Neural progenitor cell (in vitro differentiated cells): ENCODE measurements at regions not wholly inside any gene's neighbourhood (a gene's known extent, or its start where the extent isn't known, plus 50 kb on each side); places are given as distances from the start of the nearest gene placed in this dataset.

Source experiments
- CTCF ChIP-seq: fragments of 200-600 bp; sonication (generic); IDR thresholded peaks from 2 replicates; pipeline ENCODE4 v1.5.1; 2017; ENCODE audit warnings: antibody characterized with exemption, mild to moderate bottlenecking
- EZH2phosphoT487 ChIP-seq: fragments of 200-600 bp; sonication (generic); IDR thresholded peaks from 2 replicates; pipeline ENCODE4 v1.6.1; 2017; ENCODE audit warnings: antibody characterized with exemption

DNA sequence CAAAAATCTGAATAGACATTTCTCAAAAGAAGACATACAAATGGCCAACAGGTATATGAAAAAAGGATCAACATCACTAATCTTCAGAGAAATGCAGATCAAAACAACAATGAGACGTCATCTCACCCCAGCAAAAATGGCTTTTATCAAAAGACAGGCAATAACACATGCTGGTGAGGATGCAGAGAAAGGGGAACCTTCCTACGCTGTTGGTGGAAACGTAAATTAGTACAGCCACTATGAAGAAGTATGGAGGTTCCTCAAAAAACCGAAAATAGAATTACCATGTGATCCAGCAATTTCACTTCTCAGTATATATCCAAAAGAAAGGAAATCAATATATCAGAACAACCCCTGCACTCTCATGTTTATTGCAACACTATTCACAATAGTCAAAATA, 65.1 kb upstream of the ATP1B1 start:
- no peak for TF ChIP-seq CTCF
- TF ChIP-seq EZH2phosphoT487: no peak
